Endothelial cell of umbilical vein (primary cell): ENCODE measurements at regions not wholly inside any gene's neighbourhood (a gene's known extent, or its start where the extent isn't known, plus 50 kb on each side); places are given as distances from the start of the nearest gene placed in this dataset.

Experiments
- BruUV-seq: library from RNA; stranded (reverse); fragments of 400-500 nt; replicated peaks from 2 replicates; lab custom pipeline; 2021; lab: Mats Ljungman, UMichigan
- CTCF ChIA-PET: fragments of 300-600, 350-600 bp; sonication (Branson Sonifier 250); formaldehyde crosslinking; loops from one replicate; lab custom pipeline; 2021; ENCODE audit warnings: antibody characterized with exemption, inconsistent platforms; lab: Charles Lee
- POLR2A ChIA-PET: fragments of 300-600, 350-600 bp; sonication (Branson Sonifier 250); formaldehyde crosslinking; loops from one replicate; lab custom pipeline; 2021; ENCODE audit warnings: antibody characterized with exemption, inconsistent platforms; lab: Charles Lee
- DNase-seq: peaks from one replicate; pipeline ENCODE4 v3.0.0-alpha.2; 2011; ENCODE audit warnings: low read depth, low spot score
- FAIRE-seq: peaks from 2 replicates; lab custom pipeline; 2011; peaks lifted over from hg19 to GRCh38; lab: Jason Lieb, UNC
- H2AFZ ChIP-seq: 2 replicates; pipeline ENCODE4 v1.6.0; 2012; ENCODE audit warnings: low read depth, low read length, control low read depth, inconsistent platforms
- H3K27ac ChIP-seq: 2 replicates; pipeline ENCODE4 v1.5.1; 2011; ENCODE audit warnings: low read depth, mild to moderate bottlenecking, control low read depth, low read length, moderate library complexity; ENCODE audit not compliant: insufficient read depth
- H3K27me3 ChIP-seq, 2 experiments: 2 replicates each; pipeline versions ENCODE4 v1.6.0 to v1.6.1; 2011; ENCODE audit warnings: low read length in 2 of 2, mixed read lengths in 1 of 2; ENCODE audit not compliant: control insufficient read depth in 2 of 2, insufficient read depth in 2 of 2
- H3K36me3 ChIP-seq, 2 experiments: 2 replicates in 1 of 2; 3 replicates in 1 of 2; pipeline ENCODE4 v1.5.1; 2011; ENCODE audit warnings: low read length in 2 of 2, mild to moderate bottlenecking in 1 of 2, moderate library complexity in 1 of 2; ENCODE audit not compliant: control insufficient read depth in 2 of 2, insufficient read depth in 2 of 2; ENCODE audit errors: extremely low read depth in 1 of 2
- H3K4me1 ChIP-seq: 3 replicates; pipeline ENCODE4 v1.5.1; 2011; ENCODE audit warnings: mild to moderate bottlenecking, low read length; ENCODE audit not compliant: control insufficient read depth, insufficient read depth; ENCODE audit errors: extremely low read depth
- H3K4me2 ChIP-seq: 2 replicates; pipeline ENCODE4 v1.6.1; 2011; ENCODE audit warnings: low read length, control low read depth, mixed read lengths; ENCODE audit not compliant: insufficient read depth
- H3K4me3 ChIP-seq, 3 experiments: fragments of 200-600 bp in 1 of 3; sonication (generic), shearing (Covaris generic) in 1 of 3; replicated peaks in 1 of 3; 2 replicates each; pipeline ENCODE4 v1.5.1; 2011 to 2016; ENCODE audit warnings: control low read depth in 3 of 3, low read length in 3 of 3, mild to moderate bottlenecking in 2 of 3, inconsistent platforms in 1 of 3, low read depth in 1 of 3, moderate library complexity in 1 of 3; ENCODE audit not compliant: insufficient read depth in 1 of 3
- H3K79me2 ChIP-seq: 2 replicates; pipeline ENCODE4 v1.6.0; 2012; ENCODE audit warnings: low read length, inconsistent platforms; ENCODE audit not compliant: control insufficient read depth, insufficient read depth
- H3K9ac ChIP-seq: replicated peaks from 2 replicates; pipeline ENCODE3; 2011; ENCODE audit warnings: low read length, control low read depth; ENCODE audit not compliant: insufficient read depth; ENCODE audit errors: extremely low read depth
- H3K9me1 ChIP-seq: replicated peaks from 3 replicates; pipeline ENCODE4 v1.6.0; 2011; ENCODE audit warnings: mild to moderate bottlenecking, low read length; ENCODE audit not compliant: control insufficient read depth, insufficient read depth; ENCODE audit errors: extremely low read depth
- H3K9me3 ChIP-seq: replicated peaks from 2 replicates; pipeline ENCODE4 v1.5.1; 2012; ENCODE audit warnings: low read length, inconsistent platforms; ENCODE audit not compliant: control insufficient read depth, insufficient read depth
- H4K20me1 ChIP-seq: replicated peaks from 2 replicates; pipeline ENCODE3; 2011; ENCODE audit warnings: mild to moderate bottlenecking, low read length; ENCODE audit not compliant: control insufficient read depth, insufficient read depth; ENCODE audit errors: extremely low read depth
- EZH2 ChIP-seq: IDR thresholded peaks from 2 replicates; pipeline ENCODE4 v1.6.1; 2012; ENCODE audit warnings: borderline replicate concordance, low read depth, mild to moderate bottlenecking, moderate library complexity, low read length, inconsistent platforms; ENCODE audit not compliant: severe bottlenecking
- FOS ChIP-seq: IDR thresholded peaks from 2 replicates; pipeline ENCODE4 v1.6.1; 2011; ENCODE audit warnings: mild to moderate bottlenecking, low read length, moderate library complexity, borderline replicate concordance; ENCODE audit not compliant: insufficient read depth
- GATA2 ChIP-seq: IDR thresholded peaks from 2 replicates; pipeline ENCODE4 v1.7.0; 2011; ENCODE audit warnings: low read depth, mild to moderate bottlenecking, moderate library complexity, mixed read lengths, low read length; ENCODE audit not compliant: insufficient read length, insufficient read depth
- JUN ChIP-seq: IDR thresholded peaks from 2 replicates; pipeline ENCODE4 v1.6.1; 2011; ENCODE audit warnings: borderline replicate concordance, low read depth; ENCODE audit not compliant: insufficient read length, insufficient read depth
- MYC ChIP-seq: IDR thresholded peaks from one replicate; pipeline ENCODE4 v1.6.1; 2011; ENCODE audit warnings: mild to moderate bottlenecking, low read depth, low read length
- POLR2A ChIP-seq: IDR thresholded peaks from 2 replicates; pipeline ENCODE4 v1.6.1; 2012; ENCODE audit warnings: low read depth, mild to moderate bottlenecking, control low read depth, low read length
- POLR2AphosphoS5 ChIP-seq: IDR thresholded peaks from 2 replicates; pipeline ENCODE4 v1.6.1; 2012; ENCODE audit warnings: low read depth, mild to moderate bottlenecking, control low read depth, low read length, moderate library complexity; ENCODE audit not compliant: insufficient read depth
- dilution Hi-C: fragments of 300-500 bp; cut with MboI; formaldehyde crosslinking; loops from one replicate; pipeline ENCODE4 v1.15.0; 2019; ENCODE audit warnings: low sequenced_read_pairs; ENCODE audit not compliant: extremely low pct_ligation_motif_present
- intact Hi-C: fragments of 100-400 bp; cut with micrococcal nuclease; formaldehyde crosslinking; loops from one replicate; pipeline ENCODE4 v1.10.0; 2022
- TF ChIP-seq, protein P1 (sequence below): IDR thresholded peaks from 2 replicates; pipeline ENCODE4 v1.6.1; 2011; ENCODE audit not compliant: insufficient read depth, insufficient read length
- TF ChIP-seq, protein P2 (sequence below), 2 donors: IDR thresholded peaks; 1 replicate in 1 of 2; 2 replicates in 1 of 2; pipeline ENCODE4 v1.5.1; 2011; ENCODE audit warnings: low read length in 2 of 2, mild to moderate bottlenecking in 2 of 2, moderate library complexity in 2 of 2, control low read depth in 1 of 2, inconsistent platforms in 1 of 2, low read depth in 1 of 2; ENCODE audit not compliant: insufficient read depth in 1 of 2; ENCODE audit errors: extremely low read depth in 1 of 2

DNA sequence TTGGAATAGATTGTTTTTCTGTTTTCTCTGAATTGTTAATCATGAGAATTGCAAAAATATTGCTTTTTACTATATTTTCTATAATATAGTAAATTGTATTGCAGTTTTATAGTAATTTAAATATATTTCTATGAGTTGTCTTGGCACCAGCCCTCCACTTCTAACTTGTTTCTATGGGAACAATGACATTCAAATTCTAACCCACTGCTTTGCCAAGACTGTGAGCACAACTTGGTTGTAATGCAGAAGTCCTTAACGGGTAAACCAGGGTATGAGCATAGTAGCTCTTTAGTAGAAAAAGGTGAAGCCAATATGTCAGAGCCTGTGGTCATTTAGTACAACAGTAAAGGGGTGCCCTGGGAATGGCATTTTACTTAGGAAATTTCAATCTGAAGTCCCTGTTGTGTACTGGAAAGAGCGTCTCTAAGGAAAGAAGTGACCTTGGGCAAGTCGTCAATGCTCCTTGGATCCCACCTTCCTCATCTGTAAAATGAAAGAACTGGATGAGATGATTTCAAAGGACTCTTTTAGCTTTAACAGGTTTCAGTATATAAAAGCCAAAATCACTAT is 283.3 kb downstream of the ATP23 start:
- ChIA-PET CTCF (interaction anchor here (1.0 to 1.1 kb wide), 2 partner anchors 11 to 12 kb away, joined by 3 read pairs; no protein-coding TSS in a partner anchor), POLR2A (no interaction called here)
- no peak overlapping the region for H3K27ac ChIP-seq
- FAIRE-seq (no peak), DNase-seq (no peak)
- no peaks in the 10 kb centered on the region for H4K20me1 ChIP-seq
- peaks cover 2 to 16% of the 10 kb centered on the region in 2 experiments for H3K27me3 ChIP-seq
- no TSS peak for BruUV-seq
- no peaks in the 10 kb centered on the region for H3K36me3 ChIP-seq
- no peak overlapping the region for H3K9ac ChIP-seq
- intact Hi-C loops, result no loop called here
- TF ChIP-seq EZH2, result no peak
- no peak for TF ChIP-seq MYC
- no peak for TF ChIP-seq JUN
- TF ChIP-seq, protein P1, sequence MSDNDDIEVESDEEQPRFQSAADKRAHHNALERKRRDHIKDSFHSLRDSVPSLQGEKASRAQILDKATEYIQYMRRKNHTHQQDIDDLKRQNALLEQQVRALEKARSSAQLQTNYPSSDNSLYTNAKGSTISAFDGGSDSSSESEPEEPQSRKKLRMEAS, result no peak
- TF ChIP-seq GATA2, result no peak
- TF ChIP-seq FOS, result no peak
- TF ChIP-seq POLR2AphosphoS5, result no peak
- TF ChIP-seq, protein P2, sequence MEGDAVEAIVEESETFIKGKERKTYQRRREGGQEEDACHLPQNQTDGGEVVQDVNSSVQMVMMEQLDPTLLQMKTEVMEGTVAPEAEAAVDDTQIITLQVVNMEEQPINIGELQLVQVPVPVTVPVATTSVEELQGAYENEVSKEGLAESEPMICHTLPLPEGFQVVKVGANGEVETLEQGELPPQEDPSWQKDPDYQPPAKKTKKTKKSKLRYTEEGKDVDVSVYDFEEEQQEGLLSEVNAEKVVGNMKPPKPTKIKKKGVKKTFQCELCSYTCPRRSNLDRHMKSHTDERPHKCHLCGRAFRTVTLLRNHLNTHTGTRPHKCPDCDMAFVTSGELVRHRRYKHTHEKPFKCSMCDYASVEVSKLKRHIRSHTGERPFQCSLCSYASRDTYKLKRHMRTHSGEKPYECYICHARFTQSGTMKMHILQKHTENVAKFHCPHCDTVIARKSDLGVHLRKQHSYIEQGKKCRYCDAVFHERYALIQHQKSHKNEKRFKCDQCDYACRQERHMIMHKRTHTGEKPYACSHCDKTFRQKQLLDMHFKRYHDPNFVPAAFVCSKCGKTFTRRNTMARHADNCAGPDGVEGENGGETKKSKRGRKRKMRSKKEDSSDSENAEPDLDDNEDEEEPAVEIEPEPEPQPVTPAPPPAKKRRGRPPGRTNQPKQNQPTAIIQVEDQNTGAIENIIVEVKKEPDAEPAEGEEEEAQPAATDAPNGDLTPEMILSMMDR (IDR thresholded peaks at IDR 0.05; ENCODE audit: extremely low read depth in 1 of 2, insufficient read depth in 1 of 2, low read depth in 1 of 2, low read length in 2 of 2), result no peak
- no peak for TF ChIP-seq POLR2A
- H3K9me1 ChIP-seq, result no peaks in the 10 kb centered on the region
- dilution Hi-C loops, result no loop called here
- H3K79me2 ChIP-seq, result no peaks in the 10 kb centered on the region
- no peak overlapping the region for H3K4me3 ChIP-seq
- H2AFZ ChIP-seq, result no peak overlapping the region
- H3K4me2 ChIP-seq, result no peak overlapping the region
- H3K9me3 ChIP-seq, result no peaks in the 10 kb centered on the region
- H3K4me1 ChIP-seq, result peaks cover 3% of the 10 kb centered on the region
